ENCODE measurements at regions not wholly inside any gene's neighbourhood (a gene's known extent, or its start where the extent isn't known, plus 50 kb on each side); places are given as distances from the start of the nearest gene placed in this dataset.
"Not testable (repeated sequence)": the region's sequence is repeated elsewhere in the genome, so short reads cannot be mapped to it uniquely, and the experiment has no call there.

- DNase-seq: no peak
These were observed 172.8 kb downstream of the LRIG3 start for GRCh38 chr12:58747533-58747932.

GRCh38 chr12:58750484-58750883, 169.8 kb downstream of the LRIG3 start:
- no peak for DNase-seq

GRCh38 chr12:58757422-58757821, 162.9 kb downstream of the LRIG3 start:
- no peak for DNase-seq

- not testable (repeated sequence) for DNase-seq
These were observed 160.6 kb downstream of the LRIG3 start for GRCh38 chr12:58759745-58760144.

- no peak for DNase-seq
These were observed 159.0 kb downstream of the LRIG3 start for GRCh38 chr12:58761308-58761707.

- no peak for DNase-seq
These were observed 156.0 kb downstream of the LRIG3 start for GRCh38 chr12:58764100-58764953.

GRCh38 chr12:58765076-58765475, 155.2 kb downstream of the LRIG3 start:
- DNase-seq: no peak

GRCh38 chr12:58765653-58766512, 154.4 kb downstream of the LRIG3 start:
- peak; percentile 29 for DNase-seq

GRCh38 chr12:58766513-58766870, 153.8 kb downstream of the LRIG3 start:
- no peak for DNase-seq

- peak; percentile 14 for DNase-seq
These were observed 152.8 kb downstream of the LRIG3 start for GRCh38 chr12:58767496-58767895.

- DNase-seq: peak; percentile 23
These were observed 146.3 kb downstream of the LRIG3 start for GRCh38 chr12:58773986-58774385.

GRCh38 chr12:58774731-58775130, 145.6 kb downstream of the LRIG3 start:
- no peak for DNase-seq

GRCh38 chr12:58775396-58775795, 144.9 kb downstream of the LRIG3 start:
- DNase-seq: no peak

- DNase-seq: no peak
These were observed 144.2 kb downstream of the LRIG3 start for GRCh38 chr12:58776144-58776543.

GRCh38 chr12:58777815-58778214, 142.5 kb downstream of the LRIG3 start:
- DNase-seq: no peak

- no peak for DNase-seq
These were observed 138.7 kb downstream of the LRIG3 start for GRCh38 chr12:58781609-58782008.

GRCh38 chr12:58787021-58787760, 133.1 kb downstream of the LRIG3 start:
- DNase-seq: no peak

GRCh38 chr12:58794859-58795258, 125.4 kb downstream of the LRIG3 start:
- no peak for DNase-seq

- DNase-seq: no peak
These were observed 124.5 kb downstream of the LRIG3 start for GRCh38 chr12:58795825-58796224.

GRCh38 chr12:58801986-58802385, 118.3 kb downstream of the LRIG3 start:
- DNase-seq: no peak

GRCh38 chr12:58803908-58804307, 116.4 kb downstream of the LRIG3 start:
- DNase-seq: peak; percentile 9

- DNase-seq: no peak
These were observed 115.6 kb downstream of the LRIG3 start for GRCh38 chr12:58804749-58805148.

- DNase-seq: no peak
These were observed 111.2 kb downstream of the LRIG3 start for GRCh38 chr12:58809064-58809607.

All from hindlimb muscle (tissue), 1 donor.